WTC11 (cell line): ENCODE measurements at regions not wholly inside any gene's neighbourhood (a gene's known extent, or its start where the extent isn't known, plus 50 kb on each side); places are given as distances from the start of the nearest gene placed in this dataset.

Experiments used
- CTCF ChIP-seq: fragments of 200-600 bp; IDR thresholded peaks from 2 replicates; pipeline ENCODE4 v1.8.0; 2022; ENCODE audit warnings: antibody characterized with exemption
- TEAD4 ChIP-seq: sonication (generic); formaldehyde crosslinking; IDR thresholded peaks from 2 replicates; pipeline ENCODE4 v1.8.0; 2022; ENCODE audit warnings: mild to moderate bottlenecking, missing genetic modification reagents
- ZBTB21 ChIP-seq: sonication (generic); formaldehyde crosslinking; IDR thresholded peaks from 2 replicates; pipeline ENCODE4 v1.8.1; 2023; ENCODE audit warnings: mild to moderate bottlenecking, missing genetic modification reagents, borderline replicate concordance

GRCh38 chr4:181959121-181959520 lies 284.1 kb upstream of the TENM3 start:
- TF ChIP-seq CTCF = no peak
- no peak for TF ChIP-seq ZBTB21
- TF ChIP-seq TEAD4 (CRISPR knock-in tag) = no peak
